BJ (cell line): ENCODE measurements at regions not wholly inside any gene's neighbourhood (a gene's known extent, or its start where the extent isn't known, plus 50 kb on each side); places are given as distances from the start of the nearest gene placed in this dataset.

Experiments used
- CTCF ChIA-PET: fragments of 350-600 bp; formaldehyde crosslinking; extraction: SDS; loops from one replicate; lab custom pipeline; 2021; ENCODE audit warnings: antibody characterized with exemption, inconsistent platforms; lab: Yijun Ruan, JAX
- POLR2A ChIA-PET: fragments of 300-600 bp; sonication (Branson Sonifier 250); formaldehyde crosslinking; extraction: SDS; loops from one replicate; lab custom pipeline; 2021; ENCODE audit warnings: antibody characterized with exemption; lab: Charles Lee
- DNase-seq: peaks from one replicate; pipeline ENCODE4 v3.0.0-alpha.2; 2011; ENCODE audit warnings: low read depth
- H3K27me3 ChIP-seq: 2 replicates; pipeline ENCODE4 v1.6.0; 2011; ENCODE audit warnings: low read length; ENCODE audit not compliant: control insufficient read depth, insufficient read depth
- H3K36me3 ChIP-seq: 2 replicates; pipeline ENCODE4 v1.5.1; 2011; ENCODE audit warnings: low read length; ENCODE audit not compliant: control insufficient read depth, insufficient read depth
- H3K4me3 ChIP-seq: 2 replicates; pipeline ENCODE4 v1.5.1; 2011; ENCODE audit warnings: low read depth, mild to moderate bottlenecking, control low read depth, low read length
- TF ChIP-seq, protein P1 (sequence below): IDR thresholded peaks from 2 replicates; pipeline ENCODE4 v1.5.1; 2011; ENCODE audit warnings: low read depth, mild to moderate bottlenecking, control low read depth, inconsistent platforms, low read length, moderate library complexity; ENCODE audit not compliant: insufficient read depth

- no peaks in the 10 kb centered on the region for H3K36me3 ChIP-seq
- no peak for DNase-seq
- no peaks in the 10 kb centered on the region for H3K27me3 ChIP-seq
- POLR2A ChIA-PET = no interaction called here
- CTCF ChIA-PET = no interaction called here
- TF ChIP-seq, protein P1, sequence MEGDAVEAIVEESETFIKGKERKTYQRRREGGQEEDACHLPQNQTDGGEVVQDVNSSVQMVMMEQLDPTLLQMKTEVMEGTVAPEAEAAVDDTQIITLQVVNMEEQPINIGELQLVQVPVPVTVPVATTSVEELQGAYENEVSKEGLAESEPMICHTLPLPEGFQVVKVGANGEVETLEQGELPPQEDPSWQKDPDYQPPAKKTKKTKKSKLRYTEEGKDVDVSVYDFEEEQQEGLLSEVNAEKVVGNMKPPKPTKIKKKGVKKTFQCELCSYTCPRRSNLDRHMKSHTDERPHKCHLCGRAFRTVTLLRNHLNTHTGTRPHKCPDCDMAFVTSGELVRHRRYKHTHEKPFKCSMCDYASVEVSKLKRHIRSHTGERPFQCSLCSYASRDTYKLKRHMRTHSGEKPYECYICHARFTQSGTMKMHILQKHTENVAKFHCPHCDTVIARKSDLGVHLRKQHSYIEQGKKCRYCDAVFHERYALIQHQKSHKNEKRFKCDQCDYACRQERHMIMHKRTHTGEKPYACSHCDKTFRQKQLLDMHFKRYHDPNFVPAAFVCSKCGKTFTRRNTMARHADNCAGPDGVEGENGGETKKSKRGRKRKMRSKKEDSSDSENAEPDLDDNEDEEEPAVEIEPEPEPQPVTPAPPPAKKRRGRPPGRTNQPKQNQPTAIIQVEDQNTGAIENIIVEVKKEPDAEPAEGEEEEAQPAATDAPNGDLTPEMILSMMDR = no peak
- no peak overlapping the region for H3K4me3 ChIP-seq
Observed at GRCh38 chr10:78295242-78295641, 261.6 kb downstream of the RPS24 start.

DNA sequence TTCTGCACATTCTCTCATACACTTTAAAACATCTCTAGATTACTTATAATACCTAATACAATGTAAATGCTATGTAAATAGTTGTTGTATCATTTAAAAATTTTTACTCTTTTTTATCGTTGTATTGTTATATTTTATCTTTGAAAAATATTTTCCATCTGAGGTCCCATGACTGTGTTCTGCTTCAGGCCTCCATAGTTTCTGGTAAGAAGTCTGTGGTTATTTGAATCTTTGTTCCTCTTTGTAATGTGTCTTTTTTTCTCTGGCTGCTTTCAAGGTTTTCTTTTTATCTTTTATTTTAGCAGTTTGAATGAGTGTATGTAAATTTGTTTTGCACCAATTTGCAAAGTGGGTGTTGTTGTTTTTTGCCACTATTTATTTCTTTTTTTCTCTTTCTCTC is 263.1 kb downstream of the RPS24 start:
- DNase-seq = no peak
- POLR2A ChIA-PET = no interaction called here
- H3K36me3 ChIP-seq = no peaks in the 10 kb centered on the region
- H3K4me3 ChIP-seq = no peak overlapping the region
- CTCF ChIA-PET = no interaction called here
- TF ChIP-seq, protein P1 = no peak
- no peaks in the 10 kb centered on the region for H3K27me3 ChIP-seq

- ChIA-PET POLR2A (no interaction called here), CTCF (no interaction called here)
- TF ChIP-seq, protein P1 = no peak
- Histone ChIP-seq H3K36me3 (no peaks in the 10 kb centered on the region), H3K27me3 (no peaks in the 10 kb centered on the region), H3K4me3 (no peak overlapping the region)
- no peak for DNase-seq
Observed at GRCh38 chr10:78297997-78298396, 264.3 kb downstream of the RPS24 start.

DNA sequence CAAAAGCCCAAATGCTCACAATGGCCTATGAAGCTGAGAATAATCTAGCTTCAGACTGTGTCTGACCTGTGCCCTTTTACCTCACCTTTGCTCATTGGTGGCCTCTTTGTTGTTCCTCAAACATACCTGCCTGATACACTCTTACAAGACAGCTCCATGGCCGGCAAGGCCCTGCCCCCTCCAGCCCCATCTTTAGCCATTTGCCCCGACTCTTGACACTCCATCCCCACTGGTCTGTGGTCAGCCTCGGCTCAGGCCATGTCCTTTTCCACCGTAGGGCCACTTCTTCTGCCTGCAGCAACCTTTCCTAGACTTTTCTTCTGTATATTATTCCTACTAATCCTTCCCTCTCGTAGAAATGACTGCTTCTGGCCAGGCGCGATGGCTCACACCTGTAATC is 265.2 kb downstream of the RPS24 start:
- TF ChIP-seq, protein P1 = no peak
- H3K27me3 ChIP-seq = no peaks in the 10 kb centered on the region
- POLR2A ChIA-PET = no interaction called here
- CTCF ChIA-PET = no interaction called here
- DNase-seq = no peak
- H3K4me3 ChIP-seq = no peak overlapping the region
- H3K36me3 ChIP-seq = no peaks in the 10 kb centered on the region

DNA sequence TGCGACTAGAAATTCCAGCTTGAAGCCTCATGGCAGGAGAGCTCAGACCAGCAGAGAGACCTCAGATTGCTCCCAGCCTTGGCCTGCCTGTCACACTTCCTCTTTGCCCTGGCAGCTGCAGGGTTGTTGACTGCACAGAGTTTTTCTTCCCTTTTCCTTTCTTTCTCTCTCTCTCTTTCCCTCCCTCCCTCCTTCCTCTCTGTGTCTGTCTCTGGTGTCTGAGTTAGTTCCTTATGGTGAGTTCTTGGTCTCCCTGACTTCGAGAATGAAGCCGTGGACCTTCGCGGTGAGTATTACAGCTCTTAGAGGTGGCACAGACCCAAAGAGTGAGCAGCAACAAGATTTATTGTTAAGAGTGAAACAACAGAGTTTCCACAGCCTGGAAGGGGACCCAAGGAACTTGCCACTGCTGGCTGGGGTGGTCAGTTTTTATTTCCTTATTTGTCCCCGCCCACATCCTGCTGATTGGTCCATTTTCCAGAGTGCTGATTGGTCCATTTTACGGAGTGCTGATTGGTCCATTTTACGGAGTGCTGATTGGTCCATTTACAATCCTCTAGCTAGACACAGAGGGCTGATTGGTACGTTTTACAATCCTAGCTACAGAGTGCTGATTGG is 266.3 kb downstream of the RPS24 start:
- ChIA-PET CTCF (interaction anchor here (1.1 kb wide), 1 partner anchor 26 kb away, joined by 3 read pairs; no protein-coding TSS in a partner anchor), POLR2A (no interaction called here)
- no peaks in the 10 kb centered on the region for H3K36me3 ChIP-seq
- DNase-seq = no peak
- H3K4me3 ChIP-seq = no peak overlapping the region
- TF ChIP-seq, protein P1 = no peak
- no peaks in the 10 kb centered on the region for H3K27me3 ChIP-seq
